ENCODE measurements at regions not wholly inside any gene's neighbourhood (a gene's known extent, or its start where the extent isn't known, plus 50 kb on each side); places are given as distances from the start of the nearest gene placed in this dataset.

GRCh38 chr12:72098622-72099021, 160.0 kb downstream of the TPH2 start:
- H2BK5ac ChIP-seq (ENCODE audit: low read depth, low read length), result no peak overlapping the region
- no peak overlapping the region for H3K4ac ChIP-seq (replicated peaks; ENCODE audit: insufficient read length, low read depth, low read length)
- H4K8ac ChIP-seq (ENCODE audit: extremely low read depth, insufficient read depth, low read length), result no peak overlapping the region
- H3K9me3 ChIP-seq (ENCODE audit: insufficient read depth in 2 of 2, low read depth in 1 of 2, low read length in 1 of 2), result no peaks in the 10 kb centered on the region
- no peaks in the 10 kb centered on the region for H3K79me1 ChIP-seq (ENCODE audit: low read depth, low read length)
- no peak overlapping the region for H2BK12ac ChIP-seq (ENCODE audit: low read depth, low read length)
- H4K5ac ChIP-seq (ENCODE audit: insufficient read length, low read depth, low read length), result no peak overlapping the region
- FAIRE-seq (no peak), DNase-seq (ENCODE audit: low read depth in 1 of 2, low spot score in 2 of 2) (no peak)
- ChIA-PET CTCF (ENCODE audit: partially characterized antibody) (interaction anchor here (0.6 kb wide), 1 partner anchor 466 kb away, joined by 5 read pairs; no protein-coding TSS in a partner anchor), POLR2A (ENCODE audit: partially characterized antibody) (no interaction called here)
- H3K36me3 ChIP-seq (ENCODE audit: control insufficient read depth in 2 of 4, insufficient read depth in 4 of 4, low read length in 3 of 4), result no peaks in the 10 kb centered on the region
- no peak overlapping the region for H2BK120ac ChIP-seq (replicated peaks; ENCODE audit: low read depth, low read length)
- H3K14ac ChIP-seq (ENCODE audit: insufficient read length), result no peak overlapping the region
- H3K4me1 ChIP-seq (replicated peaks in 1 of 4; ENCODE audit: control insufficient read depth in 3 of 4, insufficient read depth in 4 of 4, low read length in 3 of 4), result peaks cover 0 to 3% (median 0%) of the 10 kb centered on the region in 4 experiments; a peak in 1 of 7 replicates
- no peak overlapping the region for H3K9ac ChIP-seq (replicated peaks in 1 of 4; ENCODE audit: extremely low read depth in 1 of 4, low read depth in 3 of 4, low read length in 3 of 4)
- no peak overlapping the region for H3K23ac ChIP-seq (ENCODE audit: insufficient read length)
- no peak overlapping the region for H3K4me3 ChIP-seq (ENCODE audit: extremely low read depth in 1 of 4, insufficient read depth in 2 of 4, low read depth in 3 of 4, low read length in 4 of 4)
- H3K56ac ChIP-seq (replicated peaks; ENCODE audit: insufficient read length, low read depth, low read length), result no peak overlapping the region
- H3K4me2 ChIP-seq (ENCODE audit: insufficient read depth in 1 of 2, low read depth in 2 of 2, low read length in 2 of 2), result no peak overlapping the region
- WGBS, 2 experiments (ENCODE audit: extremely low coverage in 1 of 2, insufficient coverage in 1 of 2, insufficient read length in 1 of 2, insufficient replicate concordance in 2 of 2, low coverage in 1 of 2, low lambda C conversion rate in 2 of 2, missing lambda C conversion rate in 1 of 2), result 97% methylated on average over 4 of the region's 4 CpGs; no CpG with 5 or more reads in 1 of the 2 experiments
- no peak overlapping the region for H2BK20ac ChIP-seq (ENCODE audit: low read length)
- no peaks in the 10 kb centered on the region for H3K79me2 ChIP-seq (ENCODE audit: control insufficient read depth in 1 of 2, insufficient read depth in 2 of 2, low read length in 2 of 2)
- H3K27ac ChIP-seq (ENCODE audit: low read depth, low read length), result no peak overlapping the region
- no peak overlapping the region for H2AK5ac ChIP-seq (ENCODE audit: low read depth, low read length)
- no peak overlapping the region for H4K91ac ChIP-seq (replicated peaks; ENCODE audit: insufficient read length, low read length)
- no peak overlapping the region for H2BK15ac ChIP-seq (ENCODE audit: low read length)
- no peak overlapping the region for H3K18ac ChIP-seq (ENCODE audit: extremely low read depth, low read length)
- no peaks in the 10 kb centered on the region for H3K23me2 ChIP-seq (ENCODE audit: low read depth, low read length)
- no peak overlapping the region for H2AFZ ChIP-seq (ENCODE audit: low read length)
- no peaks in the 10 kb centered on the region for H4K20me1 ChIP-seq (replicated peaks in 1 of 2; ENCODE audit: control insufficient read depth in 1 of 2, insufficient read depth in 2 of 2, low read length in 2 of 2)
- H3K27me3 ChIP-seq (replicated peaks in 1 of 4; ENCODE audit: control insufficient read depth in 3 of 4, extremely low read depth in 1 of 4, insufficient read depth in 3 of 4, low read length in 3 of 4), result no peaks in the 10 kb centered on the region
- TF ChIP-seq JUN (IDR thresholded peaks at IDR 0.05; ENCODE audit: low read depth, low read length), result no peak
- no peak for TF ChIP-seq CREB1 (IDR thresholded peaks at IDR 0.05)
- no peak for TF ChIP-seq JUND (IDR thresholded peaks at IDR 0.05; ENCODE audit: low read length)
- TF ChIP-seq POLR2A (IDR thresholded peaks at IDR 0.05; ENCODE audit: control extremely low read depth in 1 of 2, low read depth in 2 of 2, low read length in 2 of 2), result no peak
- no peak for TF ChIP-seq EGR1 (IDR thresholded peaks at IDR 0.05; ENCODE audit: borderline replicate concordance, low read depth, low read length)
- no peak for TF ChIP-seq BRCA1 (IDR thresholded peaks at IDR 0.05; ENCODE audit: low read depth, low read length)
- TF ChIP-seq, protein P1, sequence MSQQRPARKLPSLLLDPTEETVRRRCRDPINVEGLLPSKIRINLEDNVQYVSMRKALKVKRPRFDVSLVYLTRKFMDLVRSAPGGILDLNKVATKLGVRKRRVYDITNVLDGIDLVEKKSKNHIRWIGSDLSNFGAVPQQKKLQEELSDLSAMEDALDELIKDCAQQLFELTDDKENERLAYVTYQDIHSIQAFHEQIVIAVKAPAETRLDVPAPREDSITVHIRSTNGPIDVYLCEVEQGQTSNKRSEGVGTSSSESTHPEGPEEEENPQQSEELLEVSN (IDR thresholded peaks at IDR 0.05), result no peak
- TF ChIP-seq TCF12 (IDR thresholded peaks at IDR 0.05; ENCODE audit: low read depth, low read length), result no peak
- no peak for TF ChIP-seq TBP (IDR thresholded peaks at IDR 0.05; ENCODE audit: low read depth, low read length)

All from H1 (cell line).